H7 (cell line): ENCODE measurements at regions not wholly inside any gene's neighbourhood (a gene's known extent, or its start where the extent isn't known, plus 50 kb on each side); places are given as distances from the start of the nearest gene placed in this dataset.
"Not testable (repeated sequence)": the region's sequence is repeated elsewhere in the genome, so short reads cannot be mapped to it uniquely, and the experiment has no call there.

Experiments used
- DNase-seq: peaks from one replicate; pipeline ENCODE4 v3.0.0; 2012
- H3K27me3 ChIP-seq: 2 replicates; pipeline ENCODE4 v1.6.0; 2011; ENCODE audit warnings: mild to moderate bottlenecking, low read length; ENCODE audit not compliant: control insufficient read depth, insufficient read depth
- H3K36me3 ChIP-seq: replicated peaks from 2 replicates; pipeline ENCODE4 v1.5.1; 2011; ENCODE audit warnings: low read length; ENCODE audit not compliant: control insufficient read depth, insufficient read depth
- H3K4me3 ChIP-seq: 2 replicates; pipeline ENCODE4 v1.5.1; 2011; ENCODE audit warnings: low read depth, mild to moderate bottlenecking, control low read depth, low read length, moderate library complexity; ENCODE audit not compliant: insufficient read depth

DNA sequence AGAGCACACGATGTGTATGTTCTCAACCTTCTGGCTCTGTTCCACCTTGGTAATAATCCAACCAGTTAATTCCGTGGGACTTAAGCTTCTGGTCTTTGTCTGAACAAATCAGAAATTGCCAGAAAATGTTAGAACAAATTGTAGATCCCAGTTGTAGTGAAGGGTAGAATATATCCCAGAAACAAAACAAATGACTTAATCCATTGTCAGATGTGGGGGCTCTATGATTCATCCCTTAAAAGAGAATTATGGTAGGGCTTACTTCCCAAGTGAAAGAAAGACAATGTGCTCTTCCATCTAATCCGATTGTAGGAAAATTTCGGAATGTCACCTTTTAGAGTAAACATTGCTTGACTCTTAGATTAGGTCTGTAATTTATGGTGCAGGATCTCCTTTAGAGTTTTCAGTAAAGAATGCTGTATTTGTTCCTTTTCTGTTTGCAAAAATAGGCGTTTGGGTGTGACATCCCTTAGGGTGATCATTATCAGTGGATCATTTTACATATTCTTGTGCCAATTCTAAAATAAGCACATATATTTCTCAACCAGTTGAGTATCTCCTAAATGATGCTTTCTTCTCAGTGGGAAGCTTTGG is 234.5 kb upstream of the ZNF217 start:
- no peaks in the 10 kb centered on the region for H3K27me3 ChIP-seq

DNA sequence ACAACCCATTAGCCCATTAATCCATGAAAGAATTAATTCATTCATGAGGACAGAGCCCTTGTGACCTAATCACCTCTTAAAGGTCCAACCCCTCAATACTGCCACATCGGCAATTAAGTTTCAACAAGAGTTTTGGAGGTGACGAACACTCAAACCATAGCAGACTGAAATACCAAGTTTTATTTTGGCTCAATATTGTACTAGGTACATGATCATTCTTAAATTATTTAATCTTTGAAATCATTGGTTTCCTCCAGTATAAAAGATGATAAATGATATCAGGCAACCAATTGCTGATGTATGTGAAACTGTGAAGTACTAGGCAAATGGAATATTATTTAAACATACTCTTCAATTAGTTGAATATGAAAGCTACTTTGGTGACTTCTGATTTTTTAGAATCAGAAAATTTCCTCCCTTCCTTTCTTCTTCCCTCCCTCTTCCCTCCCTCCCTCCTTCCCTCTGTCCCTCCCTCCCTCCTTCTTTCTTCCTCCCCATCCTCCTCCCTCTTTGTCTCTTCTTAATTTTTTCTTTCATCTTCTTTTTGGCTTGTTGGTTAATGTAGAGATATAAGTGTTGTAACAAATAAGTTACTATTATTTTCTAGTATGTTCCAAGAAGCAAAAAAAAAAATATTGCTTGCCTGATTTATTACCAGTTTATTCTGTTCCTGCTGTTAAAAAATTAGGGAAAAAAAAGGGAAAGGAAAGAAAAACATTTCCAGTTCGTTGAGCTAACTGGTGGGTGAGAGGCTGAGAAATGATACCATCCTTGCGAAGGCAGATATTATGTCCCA is 233.9 kb upstream of the ZNF217 start:
- Histone ChIP-seq H3K4me3 (no peak overlapping the region), H3K27me3 (no peaks in the 10 kb centered on the region), H3K36me3 (no peaks in the 10 kb centered on the region)
- DNase-seq: no peak

More for the DNA sequence above, 234.5 kb upstream of the ZNF217 start:
- H3K36me3 ChIP-seq: no peaks in the 10 kb centered on the region
- no peak overlapping the region for H3K4me3 ChIP-seq
- DNase-seq: no peak

DNA sequence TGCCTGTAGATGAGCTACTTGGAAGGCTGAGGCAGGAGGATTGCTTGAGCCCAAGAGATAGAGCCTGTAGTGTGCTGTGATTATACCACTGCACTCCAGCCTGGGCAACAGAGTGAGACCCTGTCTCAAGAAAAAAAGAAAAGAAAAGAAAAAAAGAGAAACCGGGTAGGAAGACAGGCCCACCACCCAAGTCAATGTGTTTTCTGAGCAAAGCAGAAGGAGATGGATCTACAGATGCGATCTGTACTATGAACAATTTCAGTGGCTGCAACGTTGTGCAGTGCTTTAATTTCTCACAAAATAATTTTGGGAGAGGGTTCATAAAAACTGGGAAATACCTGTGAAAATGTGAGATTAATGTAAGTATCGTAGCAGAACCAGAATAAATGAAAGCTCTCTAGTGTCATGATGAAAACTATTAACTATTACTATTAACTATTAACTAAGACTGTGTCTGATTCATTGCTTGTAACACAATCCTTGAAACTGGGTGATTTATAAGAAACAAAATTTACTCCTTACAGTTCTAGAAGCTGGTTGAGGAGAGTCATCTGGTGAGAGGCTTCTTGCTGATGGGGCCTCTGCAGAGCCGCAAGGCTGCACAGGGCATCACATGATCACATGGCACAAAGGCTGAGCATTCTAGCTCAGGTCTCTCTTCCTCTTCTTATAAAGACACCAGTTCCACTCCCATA is 233.1 kb upstream of the ZNF217 start:
- no peak for DNase-seq
- no peaks in the 10 kb centered on the region for H3K36me3 ChIP-seq
- no peaks in the 10 kb centered on the region for H3K27me3 ChIP-seq
- H3K4me3 ChIP-seq: no peak overlapping the region

DNA sequence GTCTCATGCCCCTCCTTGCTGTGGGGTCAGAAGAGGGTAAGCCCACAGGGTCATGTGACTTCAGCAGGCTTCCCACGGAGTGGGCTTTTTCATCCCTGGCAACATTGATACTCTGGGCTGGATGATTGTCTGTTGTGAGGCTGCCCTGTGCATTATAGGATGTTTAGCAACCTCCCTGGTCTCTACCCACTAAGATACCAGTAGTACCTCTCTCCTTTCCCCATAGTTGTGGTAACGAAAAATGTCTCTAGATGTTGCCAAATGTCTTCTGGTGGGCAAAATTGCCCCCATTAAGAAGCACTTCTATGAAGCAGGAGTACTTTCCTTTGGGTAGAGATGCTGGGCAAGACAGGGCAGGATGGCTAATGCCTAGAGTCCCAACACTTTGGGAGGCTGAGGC is 232.5 kb upstream of the ZNF217 start:
- no peak overlapping the region for H3K4me3 ChIP-seq
- H3K27me3 ChIP-seq: no peaks in the 10 kb centered on the region
- H3K36me3 ChIP-seq: no peaks in the 10 kb centered on the region
- no peak for DNase-seq

DNA sequence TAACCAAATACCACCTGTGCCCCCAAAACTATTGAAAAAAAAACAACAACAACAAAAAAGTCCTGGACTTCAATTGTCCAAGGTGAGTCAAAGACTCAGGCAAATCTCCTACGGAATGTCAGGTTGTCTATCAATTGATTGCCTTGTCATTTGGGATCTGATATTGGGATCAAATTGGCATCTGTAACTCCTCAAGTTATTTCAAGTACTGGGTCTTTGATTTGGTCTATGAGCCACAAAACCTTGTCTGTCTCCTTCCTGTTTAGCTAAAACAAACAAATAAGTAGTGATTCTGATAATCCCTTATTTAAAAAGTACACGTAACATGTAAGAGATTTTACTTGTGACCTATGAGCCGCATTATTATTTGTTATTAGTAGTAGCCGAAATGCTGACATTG is 231.6 kb upstream of the ZNF217 start:
- no peaks in the 10 kb centered on the region for H3K27me3 ChIP-seq
- no peak for DNase-seq
- H3K4me3 ChIP-seq: no peak overlapping the region
- H3K36me3 ChIP-seq: no peaks in the 10 kb centered on the region

DNA sequence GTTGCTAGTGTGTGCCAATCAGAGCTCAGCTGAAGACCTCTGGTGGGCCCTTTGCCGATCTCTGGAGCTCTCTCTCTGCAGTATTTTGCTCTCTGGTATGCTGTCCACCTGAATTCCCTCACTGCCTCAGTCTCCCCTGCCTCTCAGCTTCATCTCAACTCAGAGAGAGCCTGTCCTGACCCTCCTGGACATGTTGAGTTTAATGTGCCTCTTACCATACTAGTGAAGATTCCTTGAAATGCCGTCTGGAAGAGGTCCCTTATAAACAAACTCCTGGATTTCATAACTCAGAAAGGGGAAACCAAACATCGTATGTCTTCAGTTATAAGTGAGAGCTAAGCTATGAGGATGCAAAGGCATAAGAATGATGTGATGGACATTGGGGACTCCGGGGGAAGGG is 231.1 kb upstream of the ZNF217 start:
- no peak for DNase-seq
- no peaks in the 10 kb centered on the region for H3K27me3 ChIP-seq
- no peak overlapping the region for H3K4me3 ChIP-seq
- H3K36me3 ChIP-seq: no peaks in the 10 kb centered on the region

DNA sequence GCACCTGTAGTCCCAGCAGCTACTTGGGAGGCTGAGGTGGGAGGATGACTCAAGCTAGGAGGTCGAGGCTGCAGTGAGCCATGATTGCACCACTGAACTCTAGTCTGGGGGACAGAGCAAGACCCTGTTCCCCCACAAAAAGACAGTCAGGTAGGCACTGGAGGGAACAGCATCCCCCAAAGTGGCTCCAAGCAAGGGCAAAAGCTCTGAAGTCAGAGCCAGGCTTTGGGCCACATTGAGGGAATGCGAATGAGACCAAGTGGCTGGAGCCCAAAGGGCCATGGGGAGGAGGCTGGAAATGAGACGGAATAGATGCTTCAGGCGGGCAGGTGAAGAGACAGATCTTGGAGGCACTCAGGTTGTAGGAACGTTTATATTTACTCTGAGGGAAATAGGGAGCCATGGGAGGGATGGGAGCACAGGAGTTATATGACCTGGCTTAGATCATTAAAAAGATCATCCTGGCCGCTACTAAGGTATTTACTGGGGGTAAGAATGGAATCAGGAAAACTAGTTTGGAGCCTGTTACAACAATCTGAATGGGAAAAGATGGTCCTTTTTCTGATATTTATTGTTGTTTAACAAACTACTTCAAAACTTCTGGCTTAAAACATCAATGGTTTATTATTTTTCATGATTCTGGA is 229.6 kb upstream of the ZNF217 start:
- no peaks in the 10 kb centered on the region for H3K36me3 ChIP-seq
- no peaks in the 10 kb centered on the region for H3K27me3 ChIP-seq
- no peak overlapping the region for H3K4me3 ChIP-seq
- DNase-seq: no peak

DNA sequence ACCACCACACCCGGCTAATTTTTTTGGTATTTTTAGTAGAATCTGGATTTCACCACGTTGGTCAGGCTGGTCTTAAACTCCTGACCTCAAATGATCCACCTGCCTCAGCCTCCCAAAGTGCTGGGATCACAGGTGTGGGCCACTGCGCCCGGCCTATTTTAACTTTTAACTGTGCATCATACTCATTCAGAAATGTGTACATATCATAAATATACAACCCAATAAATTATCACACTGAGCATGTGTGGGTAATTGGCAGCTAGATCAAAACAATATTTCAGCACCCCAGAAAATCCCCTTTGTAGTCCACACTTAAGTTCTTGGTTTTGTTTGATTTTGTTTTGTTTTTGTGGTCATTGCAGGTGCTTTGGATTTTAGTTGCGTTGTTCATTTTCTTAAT is 228.9 kb upstream of the ZNF217 start:
- no peaks in the 10 kb centered on the region for H3K36me3 ChIP-seq
- no peak for DNase-seq

DNA sequence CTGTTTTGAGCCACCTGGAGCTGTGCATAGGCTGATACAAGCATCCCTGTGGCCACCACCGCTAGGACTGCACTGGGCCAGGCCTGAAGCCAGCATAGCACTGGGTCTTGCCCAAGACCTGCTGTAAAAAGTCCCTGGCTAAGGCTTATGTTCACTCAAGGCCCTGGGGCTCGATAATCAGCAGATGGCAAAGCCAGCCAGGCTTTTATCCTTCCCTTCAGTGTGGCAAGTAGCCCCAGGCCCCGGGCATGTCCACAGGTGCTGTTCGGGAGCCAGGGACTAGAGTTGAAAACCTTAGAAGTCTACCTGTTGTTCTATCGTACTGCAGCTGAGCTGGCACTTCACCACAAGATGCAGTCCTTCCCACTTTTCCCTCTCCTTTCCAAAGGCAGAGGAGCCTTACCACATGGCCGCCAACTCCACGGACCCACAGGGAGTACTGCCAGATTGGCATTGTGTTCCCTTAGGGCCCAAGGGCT is 226.4 kb upstream of the ZNF217 start:
- DNase-seq: no peak
- Histone ChIP-seq H3K4me3 (no peak overlapping the region), H3K36me3 (no peaks in the 10 kb centered on the region), H3K27me3 (no peaks in the 10 kb centered on the region)

More for the DNA sequence above, 228.9 kb upstream of the ZNF217 start:
- Histone ChIP-seq H3K4me3 (no peak overlapping the region), H3K27me3 (no peaks in the 10 kb centered on the region)

DNA sequence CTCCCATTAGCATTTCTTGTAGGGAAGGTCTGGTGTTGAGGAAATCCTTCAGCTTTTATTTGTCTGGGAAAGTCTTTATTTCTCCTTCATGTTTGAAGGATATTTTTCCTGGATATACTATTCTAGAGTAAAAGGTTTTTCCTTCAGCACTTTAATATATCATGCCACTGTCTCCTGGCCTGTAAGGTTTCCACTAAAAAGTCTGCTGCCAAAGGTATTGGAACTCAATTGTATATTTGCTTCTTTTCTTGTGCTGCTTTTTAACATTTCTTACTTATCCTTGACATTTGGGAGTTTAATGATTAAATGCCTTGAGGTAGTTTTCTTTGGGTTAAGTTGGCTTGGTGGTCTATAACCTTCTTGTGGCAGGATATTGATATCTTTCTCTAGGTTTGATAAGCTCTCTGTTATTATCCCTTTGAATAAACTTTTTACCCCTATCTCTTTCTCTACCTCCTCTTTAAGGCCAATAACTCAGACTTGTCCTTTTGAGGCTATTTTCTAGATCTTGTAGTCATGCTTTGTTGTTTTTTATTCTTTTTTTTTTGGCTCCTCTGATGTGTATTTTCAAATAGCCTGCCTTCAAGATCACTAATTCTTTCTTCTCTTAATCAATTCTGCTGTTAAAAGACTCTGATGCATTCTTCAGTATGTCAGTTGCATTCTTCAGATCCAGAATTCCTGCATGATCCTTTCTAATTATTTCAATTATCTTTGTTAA is 225.0 kb upstream of the ZNF217 start:
- Histone ChIP-seq H3K27me3 (no peaks in the 10 kb centered on the region), H3K4me3 (no peak overlapping the region), H3K36me3 (no peaks in the 10 kb centered on the region)
- DNase-seq: no peak

DNA sequence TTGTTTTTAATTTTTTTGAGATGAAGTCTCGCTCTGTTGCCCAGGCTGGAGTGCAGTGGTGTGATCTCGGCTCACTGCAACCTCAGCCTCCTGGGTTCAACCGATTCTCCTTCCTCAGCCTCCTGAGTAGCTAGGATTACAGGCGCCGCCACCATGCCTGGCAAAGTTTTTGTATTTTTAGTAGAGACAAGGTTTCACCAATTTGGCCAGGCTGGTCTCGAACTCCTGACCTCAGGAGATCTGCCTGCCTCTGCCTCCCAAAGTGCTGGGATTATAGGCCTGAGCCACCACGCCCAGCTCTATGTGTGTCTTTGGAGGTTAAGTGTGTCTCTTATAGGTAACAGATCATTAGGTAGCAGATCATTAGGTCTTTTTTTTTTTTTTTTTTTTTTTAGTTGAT is 223.9 kb upstream of the ZNF217 start:
- H3K27me3 ChIP-seq, H3K4me3 ChIP-seq, H3K36me3 ChIP-seq, DNase-seq: not testable (repeated sequence)

DNA sequence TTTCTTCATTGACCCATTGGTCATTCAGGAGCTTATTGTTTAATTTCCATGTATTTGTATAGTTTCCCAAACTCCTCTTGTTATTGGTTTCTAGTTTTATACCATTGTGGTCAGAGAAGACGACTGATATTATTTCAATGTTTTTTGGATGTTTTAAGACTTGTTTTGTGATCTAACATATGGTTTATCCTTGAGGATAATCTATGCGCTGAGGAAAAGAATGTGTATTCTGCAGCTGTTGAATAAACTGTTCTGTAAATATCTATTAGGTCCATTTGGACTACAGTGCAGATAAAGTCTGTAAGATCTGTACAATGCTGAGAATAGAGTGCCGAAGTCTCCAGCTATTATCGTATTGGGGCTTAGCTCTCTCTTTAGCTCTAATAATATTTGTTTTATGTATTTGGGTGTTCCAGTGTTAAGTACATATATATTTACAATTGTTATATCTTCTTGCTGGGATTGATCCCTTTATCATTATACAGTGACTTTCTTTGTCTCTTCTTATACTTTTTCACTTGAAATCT is 223.3 kb upstream of the ZNF217 start:
- Histone ChIP-seq H3K27me3 (no peaks in the 10 kb centered on the region), H3K4me3 (no peak overlapping the region), H3K36me3 (no peaks in the 10 kb centered on the region)
- no peak for DNase-seq

DNA sequence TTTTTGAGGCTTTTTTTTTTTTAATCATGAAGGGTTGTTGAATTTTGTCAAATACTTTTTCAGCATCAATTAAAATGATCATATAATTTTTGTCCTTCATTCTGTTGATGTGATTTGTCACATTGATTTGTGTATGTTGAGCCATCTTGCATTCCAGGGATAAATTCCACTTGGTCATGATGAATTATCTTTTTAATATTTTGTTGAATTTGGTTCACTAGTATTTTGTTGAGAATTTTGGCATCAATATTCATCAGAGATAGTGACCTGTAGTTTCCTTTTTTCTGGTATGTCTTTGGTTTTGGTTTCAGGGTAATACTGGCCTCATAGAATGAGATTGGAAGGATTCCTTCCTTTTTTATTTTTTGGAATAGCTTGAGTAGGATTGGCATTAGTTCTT is 221.9 kb upstream of the ZNF217 start:
- DNase-seq: no peak
- Histone ChIP-seq H3K4me3 (no peak overlapping the region), H3K36me3 (no peaks in the 10 kb centered on the region), H3K27me3 (no peaks in the 10 kb centered on the region)

DNA sequence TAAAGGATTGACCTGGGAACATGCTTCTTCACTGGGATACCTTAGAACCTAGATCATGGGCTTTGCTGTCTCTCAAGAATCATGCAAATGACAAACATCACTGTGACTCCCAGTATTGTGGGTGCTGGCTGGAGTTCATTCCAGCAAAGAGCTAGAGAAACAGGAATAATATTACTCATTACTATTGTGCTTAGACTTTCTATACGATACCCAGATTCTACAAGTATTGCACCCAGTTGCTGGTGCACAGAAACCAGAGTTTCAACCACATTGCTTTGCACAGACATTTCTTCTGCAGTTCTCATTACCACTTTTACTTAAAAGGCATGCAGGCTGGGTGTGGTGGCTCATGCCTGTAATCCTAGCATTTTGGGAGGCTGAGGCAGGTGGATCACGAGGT is 220.4 kb upstream of the ZNF217 start:
- no peak overlapping the region for H3K4me3 ChIP-seq
- H3K27me3 ChIP-seq: no peaks in the 10 kb centered on the region
- no peaks in the 10 kb centered on the region for H3K36me3 ChIP-seq
- DNase-seq: no peak
